HG03439 (cell line): ENCODE measurements at regions not wholly inside any gene's neighbourhood (a gene's known extent, or its start where the extent isn't known, plus 50 kb on each side); places are given as distances from the start of the nearest gene placed in this dataset.

Experiments
- ATAC-seq: cut with Tn5 transposase; IDR thresholded peaks from one replicate; pipeline ENCODE4 v1.9.1; 2021; ENCODE audit warnings: mild to moderate bottlenecking, moderate library complexity; ENCODE audit not compliant: unreplicated experiment

DNA sequence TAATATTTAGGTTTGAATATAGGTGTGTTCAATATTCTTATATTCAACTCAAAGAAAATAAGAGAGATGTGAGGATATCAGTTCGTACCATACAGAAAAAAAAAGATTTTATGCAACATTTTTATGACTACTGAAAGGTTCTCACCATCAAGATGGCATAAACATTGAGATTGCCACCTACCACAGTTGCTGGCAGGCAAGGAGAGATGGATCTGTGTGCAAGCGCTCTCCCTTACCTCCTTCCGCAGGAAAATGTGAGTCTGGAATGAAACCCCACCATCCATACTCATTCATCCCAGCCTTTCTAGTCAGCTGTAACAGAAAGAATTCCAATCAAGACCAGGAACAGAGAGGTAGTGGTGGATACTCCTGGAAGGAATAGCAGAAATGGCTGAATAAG is 376.9 kb downstream of the PPP3CA start:
- no peak for ATAC-seq

DNA sequence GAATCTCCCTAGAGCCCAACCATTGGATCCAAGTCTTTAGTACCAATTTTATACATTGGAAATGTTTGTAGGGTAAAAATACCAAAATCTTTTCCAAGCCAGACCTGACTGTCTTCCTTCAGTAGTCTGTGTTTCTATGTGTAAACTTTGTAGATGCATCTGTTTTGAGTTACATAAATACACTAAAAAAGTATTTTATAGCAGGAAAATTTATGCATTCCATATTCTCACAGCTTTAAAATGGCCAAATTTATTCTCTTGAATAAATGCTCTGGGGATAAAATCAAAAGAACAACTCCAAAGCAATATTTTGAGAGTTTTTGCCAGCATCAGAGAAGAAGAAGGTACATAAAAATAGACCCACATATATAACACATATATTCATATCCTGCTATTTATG is 377.4 kb downstream of the PPP3CA start:
- no peak for ATAC-seq

DNA sequence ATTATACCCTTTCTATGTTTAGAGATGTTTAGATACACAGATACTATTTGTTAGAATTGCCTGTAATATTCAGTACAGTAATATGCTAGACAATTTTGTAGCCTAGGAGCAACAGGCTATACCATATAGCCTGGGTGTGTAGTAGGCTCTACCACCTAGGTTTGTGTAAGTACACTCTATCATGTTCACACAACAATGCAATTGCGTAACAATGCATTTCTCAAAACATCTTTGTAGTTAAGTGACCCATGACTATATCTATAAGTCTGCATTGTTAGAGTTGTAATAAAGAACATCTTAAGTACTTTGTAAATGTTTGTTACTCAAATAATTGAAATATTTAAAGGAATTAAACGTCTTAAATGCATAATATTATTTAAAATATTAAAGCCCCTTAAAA is 379.3 kb downstream of the PPP3CA start:
- ATAC-seq = no peak

DNA sequence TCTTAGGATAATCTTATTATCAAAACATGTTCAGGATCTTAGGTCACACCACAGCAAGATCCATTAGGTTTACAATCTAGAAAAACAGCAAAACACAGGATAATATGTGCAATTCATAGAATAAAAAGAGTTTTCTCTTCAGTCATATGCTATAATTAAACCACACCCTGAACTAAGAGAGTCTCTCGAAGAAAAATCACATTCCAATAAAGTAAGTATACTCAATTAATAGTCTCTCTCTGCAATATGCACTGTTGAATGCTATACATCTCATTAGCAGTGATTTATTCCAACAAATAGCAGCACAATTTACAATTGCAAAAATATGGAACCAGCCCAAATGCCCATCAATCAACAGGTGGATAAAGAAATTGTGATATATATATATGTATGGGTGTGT is 383.7 kb downstream of the PPP3CA start:
- ATAC-seq = no peak

DNA sequence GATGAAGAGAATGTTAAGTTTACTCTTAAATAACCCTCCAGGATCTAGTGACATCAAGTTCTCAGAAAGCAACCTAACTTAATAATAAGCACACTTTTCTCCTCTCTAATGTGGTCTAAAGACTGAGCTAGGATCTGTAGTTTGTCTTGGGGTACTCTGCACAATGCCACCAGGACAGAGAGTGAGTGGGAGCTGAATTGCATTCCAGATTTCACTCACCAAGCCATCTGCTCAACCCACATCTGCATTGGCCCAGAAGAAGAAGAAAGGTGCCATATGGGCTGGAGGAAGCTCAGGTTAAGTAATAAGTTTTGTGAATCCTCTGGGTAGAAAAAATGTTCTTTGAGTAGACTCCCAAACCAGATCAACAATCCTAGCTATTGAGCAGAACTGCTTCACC is 384.6 kb downstream of the PPP3CA start:
- no peak for ATAC-seq

DNA sequence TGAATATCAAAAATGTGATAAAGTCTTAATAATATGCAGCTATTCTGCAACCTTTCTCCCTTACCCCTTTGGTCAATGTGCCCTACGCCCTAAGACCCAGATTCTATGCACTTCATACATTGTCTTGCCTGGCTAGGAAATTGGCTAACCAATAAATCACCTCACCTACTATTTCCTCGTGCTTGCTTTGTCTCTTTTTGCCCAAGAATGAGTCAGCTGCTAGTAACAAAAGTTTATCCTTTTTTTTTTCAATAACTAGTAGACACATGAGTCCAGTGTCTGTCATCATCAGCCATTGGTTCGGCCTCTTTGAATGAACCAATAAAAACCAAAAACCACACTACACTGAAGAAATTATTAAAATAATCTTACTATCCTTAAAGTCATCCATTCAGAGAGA is 387.1 kb downstream of the PPP3CA start:
- no peak for ATAC-seq

DNA sequence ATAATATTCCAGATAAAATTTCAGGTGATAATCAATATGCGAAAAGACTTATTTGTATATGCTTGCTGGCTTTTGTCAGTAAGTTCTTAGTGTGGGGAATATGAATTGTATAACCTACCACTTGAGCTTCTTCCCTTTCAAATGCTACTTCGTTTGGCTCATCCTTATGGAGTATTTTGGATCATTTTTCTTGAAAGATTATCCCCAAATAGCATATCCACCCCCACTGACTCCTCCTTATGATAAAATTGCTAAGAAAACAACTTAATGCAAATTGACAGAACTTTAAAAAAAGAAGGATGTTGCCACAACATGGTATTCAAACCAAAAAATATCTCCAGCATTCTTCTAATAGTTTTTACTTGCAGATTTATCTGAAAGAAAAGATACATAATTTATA is 393.3 kb downstream of the PPP3CA start:
- no peak for ATAC-seq

DNA sequence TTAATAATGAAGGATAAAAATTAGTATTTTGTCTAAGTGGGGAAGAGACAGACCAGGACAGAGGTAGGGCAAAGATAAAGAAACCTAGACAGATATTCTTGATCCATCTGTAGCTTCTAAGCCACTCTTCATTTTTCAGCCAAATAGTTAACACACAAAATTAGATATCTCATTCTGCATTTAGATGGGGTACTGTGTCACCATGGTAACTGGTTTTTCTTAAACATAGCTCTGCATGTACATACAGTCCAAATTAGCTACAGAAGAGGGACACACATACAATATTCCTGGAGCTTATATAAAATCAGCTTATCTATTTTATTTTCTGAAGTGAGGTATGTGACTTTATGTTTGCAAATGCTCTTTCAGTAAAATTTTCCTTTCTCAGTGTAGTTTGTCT is 393.7 kb downstream of the PPP3CA start:
- no peak for ATAC-seq

DNA sequence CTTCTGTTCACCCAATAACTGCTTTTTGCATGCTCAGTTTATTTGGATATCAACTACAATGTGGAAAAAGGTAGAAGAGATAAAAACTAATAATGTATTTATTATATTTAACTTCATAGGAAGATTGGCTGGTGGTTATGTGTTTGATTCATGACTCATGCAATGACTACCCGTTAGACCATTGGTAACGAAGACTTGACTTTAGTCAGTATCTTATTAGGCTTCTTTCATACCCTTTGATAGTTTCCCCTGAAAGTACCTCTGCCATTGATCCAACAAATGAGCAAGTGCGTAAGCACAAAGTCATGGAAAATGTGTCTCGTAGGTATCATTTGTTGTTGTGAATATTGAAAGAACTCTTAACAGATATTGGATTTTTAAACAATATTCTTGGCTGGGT is 394.7 kb downstream of the PPP3CA start:
- no peak for ATAC-seq

DNA sequence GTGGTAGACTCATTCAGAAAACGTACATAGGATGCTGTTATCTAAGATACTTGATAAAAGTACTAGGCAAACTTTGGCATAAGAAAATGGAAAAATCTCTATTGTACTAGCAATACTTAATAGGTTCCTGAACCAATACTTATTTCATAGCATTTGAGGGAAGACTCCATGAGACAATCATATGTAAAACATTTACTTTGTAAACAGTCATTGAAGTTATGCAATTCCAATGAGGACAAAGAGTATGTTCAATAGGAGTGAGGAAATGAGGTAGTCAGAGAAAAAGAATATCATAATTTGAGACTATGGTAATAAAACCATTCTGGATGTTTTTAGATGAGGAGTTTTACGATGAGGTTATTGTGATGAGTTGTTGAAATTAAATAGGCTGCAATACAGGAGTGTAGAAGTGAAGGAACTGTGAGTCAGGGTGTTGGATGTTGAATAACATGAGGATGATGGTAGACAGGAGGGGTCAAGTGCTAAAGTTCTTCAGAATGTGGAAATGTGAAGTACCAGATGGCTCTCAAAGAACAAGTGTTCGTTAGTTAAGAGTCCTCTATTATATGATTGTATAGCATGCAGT is 397.9 kb downstream of the PPP3CA start:
- no peak for ATAC-seq

DNA sequence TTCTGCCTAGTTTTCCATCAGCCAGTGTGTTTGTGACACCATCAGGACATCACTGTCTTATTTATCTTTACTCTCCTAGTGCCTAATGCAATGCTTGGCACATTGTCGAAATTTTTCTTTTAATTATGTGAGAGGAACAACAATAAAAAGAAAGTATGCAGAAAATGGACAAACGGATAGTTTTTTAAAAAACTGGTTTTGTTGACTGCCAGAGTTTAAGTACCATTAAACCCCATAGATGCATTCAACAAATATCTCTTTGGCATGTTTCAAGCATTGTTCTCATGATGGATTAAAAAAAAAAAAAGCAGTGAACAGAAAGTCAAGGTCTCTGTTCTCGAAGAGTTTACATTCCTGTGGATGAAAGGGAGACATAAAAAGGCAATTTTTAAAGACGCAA is 398.4 kb downstream of the PPP3CA start:
- ATAC-seq = no peak

DNA sequence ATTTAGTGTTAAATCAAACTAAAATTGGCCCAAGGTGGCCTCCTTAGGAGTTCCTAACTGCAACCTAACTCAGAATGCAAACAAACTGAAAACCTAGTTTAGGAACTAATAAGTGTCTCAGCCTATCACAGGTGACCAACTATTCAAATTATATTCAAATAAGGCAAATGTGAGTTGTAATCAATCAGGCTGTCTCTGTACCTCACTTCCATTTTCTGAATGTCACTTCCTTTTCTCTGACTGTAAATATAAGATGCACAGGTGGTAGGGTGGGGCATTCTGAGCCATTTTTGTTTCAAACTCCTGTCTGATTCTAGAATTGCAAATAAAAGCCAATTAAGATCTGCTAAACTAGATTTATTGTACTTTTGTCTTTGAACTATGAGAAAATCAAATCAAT is 401.5 kb downstream of the PPP3CA start:
- ATAC-seq = no peak

DNA sequence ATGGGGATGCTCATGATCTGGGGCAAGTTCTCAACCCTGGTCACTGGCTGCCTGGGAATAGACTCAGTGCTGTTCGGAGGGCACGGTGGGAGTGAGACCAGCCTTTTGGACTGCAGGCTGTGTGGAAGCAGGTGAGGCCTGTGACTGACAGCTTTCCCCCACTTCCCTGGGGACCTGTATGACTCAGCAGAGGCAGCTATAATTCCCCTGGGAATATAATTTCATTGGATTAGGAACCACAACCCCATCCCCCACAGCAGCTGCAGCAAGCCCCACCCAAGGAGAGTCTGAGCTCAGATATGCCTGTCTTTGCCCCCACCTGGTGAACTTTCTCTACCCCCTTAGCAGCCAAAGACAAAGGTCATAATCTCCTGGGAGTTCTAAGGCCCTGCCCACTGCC is 408.6 kb downstream of the PPP3CA start:
- ATAC-seq = no peak

DNA sequence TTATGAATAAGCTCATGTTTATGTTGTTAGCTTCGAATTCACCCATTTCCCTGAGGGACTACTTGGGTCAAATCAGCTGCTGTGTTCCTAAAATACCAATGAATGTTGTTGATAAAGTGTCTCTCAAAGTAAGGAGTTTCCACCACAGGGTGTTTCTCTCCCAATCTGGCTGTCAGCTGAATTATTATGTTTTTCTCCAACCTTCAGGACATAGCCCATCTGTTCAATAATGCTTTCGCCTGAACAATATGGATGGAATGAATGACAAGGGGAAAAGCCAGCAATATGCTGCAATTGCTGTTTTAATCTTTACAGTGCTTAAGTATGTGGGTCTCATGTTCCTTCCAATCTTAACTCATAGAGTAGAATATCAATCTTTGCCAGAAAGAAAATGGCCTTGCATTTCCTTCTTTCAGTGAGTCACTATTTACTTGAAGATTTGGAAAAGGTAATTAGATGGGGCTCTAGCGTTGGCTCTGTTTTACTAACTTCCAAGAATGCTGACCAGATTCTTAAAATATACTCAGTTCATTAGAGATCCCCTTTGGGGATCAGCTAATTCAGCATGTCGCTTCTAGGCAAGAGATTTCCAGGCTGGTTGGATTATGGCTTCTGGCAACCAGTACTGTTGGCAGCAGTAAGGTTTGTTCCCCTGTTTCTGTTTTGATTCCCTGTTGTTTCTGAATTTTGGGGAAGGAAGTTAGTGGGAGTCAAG is 410.5 kb downstream of the PPP3CA start:
- no peak for ATAC-seq

DNA sequence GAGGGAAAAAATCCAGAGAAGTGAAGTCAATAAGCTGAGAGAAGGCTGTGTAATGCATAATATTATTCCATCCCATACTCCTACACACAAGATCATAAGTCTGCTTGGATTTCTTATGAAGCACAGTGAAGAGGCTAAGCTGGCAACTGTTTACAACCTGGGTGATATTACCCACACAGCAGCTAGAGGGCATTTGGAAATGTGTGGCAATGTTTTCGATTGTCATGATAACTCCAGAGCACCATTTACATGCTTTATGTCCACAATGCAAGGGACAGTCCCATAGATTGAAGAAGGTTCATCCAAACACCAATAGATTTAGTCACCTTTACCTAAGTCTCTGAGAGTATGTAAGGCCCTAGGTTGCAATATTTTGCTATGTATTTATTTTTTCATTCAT is 412.2 kb downstream of the PPP3CA start:
- ATAC-seq = no peak

DNA sequence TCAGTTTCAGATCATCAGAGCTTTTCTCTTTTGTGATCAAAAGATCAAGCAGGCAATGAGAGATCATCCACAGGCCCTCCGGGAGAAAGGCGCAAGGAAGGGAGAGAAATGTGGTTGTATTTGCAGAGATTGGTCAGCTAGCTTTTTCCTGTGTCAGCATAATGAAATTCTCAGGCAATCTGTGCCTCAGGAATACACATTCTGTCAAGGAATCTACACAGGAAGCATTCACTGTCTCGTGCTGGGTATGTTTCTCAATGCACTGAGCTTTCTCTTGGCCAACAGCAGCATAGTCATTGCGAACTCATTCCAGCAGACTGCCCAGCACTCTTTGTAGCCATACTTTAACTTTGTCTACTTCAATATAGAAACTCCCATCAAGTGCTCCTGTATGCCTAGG is 413.7 kb downstream of the PPP3CA start:
- no peak for ATAC-seq

DNA sequence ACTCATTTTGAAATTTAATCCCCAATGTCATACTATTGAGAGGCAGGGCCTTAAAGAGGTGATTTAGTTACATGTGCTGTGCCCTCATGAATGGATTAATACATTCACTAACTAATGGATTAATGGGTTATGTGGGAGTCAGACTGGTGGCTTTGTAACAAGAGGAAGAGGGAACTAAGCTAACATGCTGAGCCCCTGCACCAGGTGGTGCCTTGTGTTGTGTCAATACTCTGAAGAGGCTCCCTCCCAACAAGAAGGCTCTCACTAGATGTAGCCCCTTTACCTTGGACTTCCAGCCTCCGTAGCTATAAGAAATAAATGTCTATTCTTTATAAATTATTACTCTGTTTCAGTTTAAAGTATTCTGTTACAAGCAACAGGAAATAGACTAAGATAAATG is 411.9 kb upstream of the EMCN start:
- ATAC-seq = no peak

DNA sequence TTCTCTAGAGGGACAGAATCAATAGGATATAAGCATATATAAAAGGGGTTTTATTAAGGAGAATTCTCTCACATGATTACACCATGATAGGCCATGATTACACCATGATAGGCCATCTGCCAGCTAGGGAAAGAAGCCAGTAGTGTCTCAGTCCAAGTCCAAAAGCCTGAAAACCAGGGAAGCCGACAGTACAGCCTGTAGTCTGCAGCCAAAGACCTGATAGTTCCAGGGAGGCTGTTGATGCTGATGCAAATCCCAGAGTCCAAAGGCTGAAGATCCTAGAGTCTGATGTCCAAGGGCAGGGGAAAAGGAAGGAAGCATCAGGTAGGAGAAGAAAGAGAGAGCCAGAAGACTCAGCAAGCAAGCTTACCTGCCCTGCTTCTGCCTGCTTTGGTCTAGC is 411.3 kb upstream of the EMCN start:
- no peak for ATAC-seq

DNA sequence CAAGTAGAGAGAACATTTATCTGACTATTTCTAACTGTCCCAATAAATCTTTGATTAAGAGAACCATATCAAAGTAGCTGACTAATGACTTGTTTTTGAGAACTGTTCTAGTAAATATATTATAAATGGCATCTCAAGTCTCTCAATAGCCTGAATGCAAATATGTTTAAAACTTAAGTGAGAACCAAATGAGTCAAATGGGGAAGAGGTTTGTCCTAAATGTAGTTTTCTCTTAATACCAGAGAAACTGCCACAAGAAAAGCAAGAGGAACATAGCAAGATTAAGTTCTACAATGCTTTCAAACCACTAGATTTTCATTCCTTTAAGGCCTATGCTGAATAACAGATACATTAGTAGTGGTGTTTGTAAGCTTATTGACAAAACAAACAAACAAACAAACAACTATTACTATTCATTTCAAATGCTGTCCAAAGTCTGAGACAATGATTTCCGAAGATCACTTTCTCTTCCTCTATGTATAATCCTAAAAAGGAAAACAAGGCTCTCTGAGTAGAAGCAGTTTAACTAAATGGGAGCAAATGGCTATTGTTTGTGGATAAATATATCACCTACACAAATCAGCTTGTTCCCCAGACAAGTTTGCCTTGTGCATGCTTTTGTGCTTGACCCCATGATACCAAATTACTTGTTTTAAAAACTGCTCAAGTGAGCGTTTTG is 408.4 kb upstream of the EMCN start:
- peak; percentile 74 for ATAC-seq

DNA sequence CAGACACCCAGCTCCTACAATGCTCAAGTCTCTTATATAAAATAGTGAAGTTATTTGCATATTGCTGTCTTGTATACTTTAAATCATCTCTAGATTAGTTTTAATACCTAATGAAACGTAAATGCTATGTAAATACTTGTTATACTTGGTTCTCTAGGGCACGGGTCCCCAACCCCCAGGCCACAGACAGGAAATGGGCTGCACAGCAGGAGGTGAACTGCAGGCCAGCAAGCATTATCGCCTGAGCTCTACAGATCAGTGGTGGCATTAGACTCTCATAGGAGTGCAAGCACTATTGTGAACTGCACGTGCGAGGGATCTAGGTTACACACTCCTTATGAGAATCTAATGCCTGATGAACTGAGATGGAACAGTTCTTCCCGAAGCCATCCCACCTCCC is 395.9 kb upstream of the EMCN start:
- no peak for ATAC-seq

DNA sequence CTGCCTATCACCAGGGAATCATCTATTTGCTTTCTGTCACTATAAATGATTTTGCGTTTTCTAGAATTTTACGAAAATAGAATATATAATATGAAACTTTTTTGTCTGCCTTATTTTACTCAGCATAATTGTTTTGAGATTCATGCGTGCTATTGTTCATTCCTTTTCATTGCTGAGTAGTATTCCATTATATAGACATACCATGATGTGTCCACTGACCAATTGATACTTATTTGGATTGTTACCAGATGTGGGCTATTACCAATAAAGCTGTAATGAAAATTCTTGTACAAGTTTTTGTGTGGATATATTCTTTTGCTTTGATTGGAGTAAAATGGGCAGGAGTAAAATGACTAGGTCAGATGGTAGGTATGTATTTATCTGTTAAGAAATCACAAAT is 390.7 kb upstream of the EMCN start:
- ATAC-seq = no peak
